OCI-LY7 (cell line): ENCODE measurements at regions not wholly inside any gene's neighbourhood (a gene's known extent, or its start where the extent isn't known, plus 50 kb on each side); places are given as distances from the start of the nearest gene placed in this dataset.

ENCODE experiments used
- EZH2phosphoT487 ChIP-seq: fragments of 200-600 bp; sonication (generic); IDR thresholded peaks from 2 replicates; pipeline ENCODE4 v1.6.1; 2018; ENCODE audit warnings: low read depth, borderline replicate concordance, mild to moderate bottlenecking, mixed run types, antibody characterized with exemption, low read length, moderate library complexity, mixed read lengths
- TF ChIP-seq, protein P1 (sequence below): fragments of 200-600 bp; sonication (generic); conservative IDR thresholded peaks from 2 replicates; pipeline ENCODE4 v1.5.1; 2014; ENCODE audit warnings: mild to moderate bottlenecking, antibody characterized with exemption, low read length, moderate library complexity, mixed read lengths

DNA sequence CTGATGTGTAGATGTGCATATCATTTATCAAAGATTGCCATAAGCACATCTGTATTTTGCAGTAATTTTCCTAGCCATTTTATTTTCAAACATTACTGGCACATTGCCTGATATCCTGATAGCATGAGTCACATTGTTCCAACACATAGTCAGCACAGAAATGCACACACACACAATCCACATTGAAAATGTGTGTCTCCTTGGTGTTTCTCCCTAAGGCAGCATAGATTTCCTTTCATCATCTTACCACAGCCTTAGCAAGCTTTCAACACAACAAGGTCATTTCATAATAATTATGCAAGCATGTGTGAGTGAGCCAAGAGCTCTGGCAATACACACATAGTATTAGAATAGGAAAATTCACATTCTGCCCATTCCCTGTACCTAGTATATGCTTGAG lies 245.4 kb upstream of the MEIS1 start:
- TF ChIP-seq, protein P1, sequence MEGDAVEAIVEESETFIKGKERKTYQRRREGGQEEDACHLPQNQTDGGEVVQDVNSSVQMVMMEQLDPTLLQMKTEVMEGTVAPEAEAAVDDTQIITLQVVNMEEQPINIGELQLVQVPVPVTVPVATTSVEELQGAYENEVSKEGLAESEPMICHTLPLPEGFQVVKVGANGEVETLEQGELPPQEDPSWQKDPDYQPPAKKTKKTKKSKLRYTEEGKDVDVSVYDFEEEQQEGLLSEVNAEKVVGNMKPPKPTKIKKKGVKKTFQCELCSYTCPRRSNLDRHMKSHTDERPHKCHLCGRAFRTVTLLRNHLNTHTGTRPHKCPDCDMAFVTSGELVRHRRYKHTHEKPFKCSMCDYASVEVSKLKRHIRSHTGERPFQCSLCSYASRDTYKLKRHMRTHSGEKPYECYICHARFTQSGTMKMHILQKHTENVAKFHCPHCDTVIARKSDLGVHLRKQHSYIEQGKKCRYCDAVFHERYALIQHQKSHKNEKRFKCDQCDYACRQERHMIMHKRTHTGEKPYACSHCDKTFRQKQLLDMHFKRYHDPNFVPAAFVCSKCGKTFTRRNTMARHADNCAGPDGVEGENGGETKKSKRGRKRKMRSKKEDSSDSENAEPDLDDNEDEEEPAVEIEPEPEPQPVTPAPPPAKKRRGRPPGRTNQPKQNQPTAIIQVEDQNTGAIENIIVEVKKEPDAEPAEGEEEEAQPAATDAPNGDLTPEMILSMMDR = no peak
- TF ChIP-seq EZH2phosphoT487 = no peak
